Left lung (tissue), 4 donors: ENCODE measurements at regions not wholly inside any gene's neighbourhood (a gene's known extent, or its start where the extent isn't known, plus 50 kb on each side); places are given as distances from the start of the nearest gene placed in this dataset.

Experiments
- ATAC-seq: fragments of 200-7000 bp; cut with Tn5 transposase; one replicate; pipeline ENCODE4 v1.9.1; 2020; ENCODE audit warnings: moderate library complexity
- DNase-seq, 4 donors: peaks; one replicate each; pipeline ENCODE4 v3.0.0-alpha.2; 2013 to 2020
- H3K27ac ChIP-seq, 2 donors: fragments of 200-600 bp; sonication (generic) in 1 of 2; one replicate each; pipeline versions ENCODE4 v1.5.0 to v1.8.0; 2020 to 2021
- H3K27me3 ChIP-seq, 2 donors: fragments of 200-600 bp; sonication (generic) in 1 of 2; one replicate each; pipeline versions ENCODE4 v1.5.0 to v1.8.0; 2020 to 2021
- H3K36me3 ChIP-seq, 2 donors: fragments of 200-600 bp; sonication (generic) in 1 of 2; one replicate each; pipeline versions ENCODE4 v1.5.0 to v1.8.0; 2020 to 2021
- H3K4me1 ChIP-seq, 2 donors: fragments of 200-600 bp; one replicate each; pipeline ENCODE4 v1.8.0; 2021
- H3K4me3 ChIP-seq, 2 donors: fragments of 200-600 bp; sonication (generic) in 1 of 2; one replicate each; pipeline versions ENCODE4 v1.5.0 to v1.8.0; 2020 to 2021; ENCODE audit warnings: mild to moderate bottlenecking in 1 of 2
- H3K9me3 ChIP-seq, 2 donors: fragments of 200-600 bp; sonication (generic) in 1 of 2; one replicate each; pipeline versions ENCODE4 v1.5.0 to v1.8.0; 2020 to 2021
- CTCF ChIP-seq, 2 donors: fragments of 200-600 bp; sonication (generic) in 1 of 2; IDR thresholded peaks; one replicate each; pipeline versions ENCODE4 v1.5.0 to v1.8.0; 2021; ENCODE audit warnings: antibody characterized with exemption in 2 of 2
- intact Hi-C, 2 donors: fragments of 100-400 bp; cut with DNase I; formaldehyde crosslinking; loops; one replicate each; pipeline versions ENCODE4 v1.11.2 to v1.14.2; 2022
- donor health status: DM: no; HTN: yes; CAD: no.
- donor health status: DM: no; HTN: no; CAD: no.

- H3K4me1 ChIP-seq: no peaks in the 10 kb centered on the region
- H3K27me3 ChIP-seq: no peaks in the 10 kb centered on the region
- no peaks in the 10 kb centered on the region for H3K36me3 ChIP-seq
- ATAC-seq (no peak), DNase-seq (no peak)
- H3K9me3 ChIP-seq: peaks cover 0 to 17% of the 10 kb centered on the region in 2 donors
- no peak overlapping the region for H3K27ac ChIP-seq
- H3K4me3 ChIP-seq: no peak overlapping the region
- intact Hi-C loops: no loop called here
- no peak for TF ChIP-seq CTCF (IDR thresholded peaks at IDR 0.05)
These were observed 57.5 kb upstream of the TGIF1 start for GRCh38 chr18:3392467-3392855.

GRCh38 chr18:3394648-3395047, 55.3 kb upstream of the TGIF1 start:
- Histone ChIP-seq H3K9me3 (peaks cover 0 to 11% of the 10 kb centered on the region in 2 donors), H3K27me3 (no peaks in the 10 kb centered on the region), H3K4me1 (no peaks in the 10 kb centered on the region), H3K36me3 (no peaks in the 10 kb centered on the region), H3K4me3 (no peak overlapping the region), H3K27ac (no peak overlapping the region)
- no peak for DNase-seq
- intact Hi-C loops: no loop called here
- no peak for TF ChIP-seq CTCF (IDR thresholded peaks at IDR 0.05)
- no peak for ATAC-seq

- intact Hi-C loops: no loop called here
- Histone ChIP-seq H3K4me1 (no peaks in the 10 kb centered on the region), H3K27ac (no peak overlapping the region), H3K4me3 (no peak overlapping the region), H3K9me3 (peaks cover 0 to 2% of the 10 kb centered on the region in 2 donors), H3K36me3 (no peaks in the 10 kb centered on the region), H3K27me3 (no peaks in the 10 kb centered on the region)
- no peak for ATAC-seq
- no peak for DNase-seq
- no peak for TF ChIP-seq CTCF (IDR thresholded peaks at IDR 0.05)
These were observed 54.5 kb upstream of the TGIF1 start for GRCh38 chr18:3395466-3395865.

- no peak for TF ChIP-seq CTCF (IDR thresholded peaks at IDR 0.05)
- H3K9me3 ChIP-seq: no peaks in the 10 kb centered on the region
- no peak overlapping the region for H3K27ac ChIP-seq
- H3K4me1 ChIP-seq: no peaks in the 10 kb centered on the region
- ATAC-seq (peak; percentile 65), DNase-seq (peak in 1 of 4 donors; percentile 60)
- H3K4me3 ChIP-seq: no peak overlapping the region
- H3K27me3 ChIP-seq: no peaks in the 10 kb centered on the region
- intact Hi-C loops: no loop called here
- H3K36me3 ChIP-seq: no peaks in the 10 kb centered on the region
These were observed 52.8 kb upstream of the TGIF1 start for GRCh38 chr18:3397031-3397750.

GRCh38 chr18:3397786-3398185, 52.2 kb upstream of the TGIF1 start:
- Histone ChIP-seq H3K4me1 (no peaks in the 10 kb centered on the region), H3K4me3 (no peak overlapping the region), H3K9me3 (no peaks in the 10 kb centered on the region), H3K36me3 (no peaks in the 10 kb centered on the region), H3K27ac (no peak overlapping the region), H3K27me3 (no peaks in the 10 kb centered on the region)
- ATAC-seq (no peak), DNase-seq (no peak)
- intact Hi-C loops: no loop called here
- TF ChIP-seq CTCF (IDR thresholded peaks at IDR 0.05): no peak
